ENCODE measurements at regions not wholly inside any gene's neighbourhood (a gene's known extent, or its start where the extent isn't known, plus 50 kb on each side); places are given as distances from the start of the nearest gene placed in this dataset.
A peak's percentile ranks its signal among the peaks of the same experiment; 100 is the strongest.

DNA sequence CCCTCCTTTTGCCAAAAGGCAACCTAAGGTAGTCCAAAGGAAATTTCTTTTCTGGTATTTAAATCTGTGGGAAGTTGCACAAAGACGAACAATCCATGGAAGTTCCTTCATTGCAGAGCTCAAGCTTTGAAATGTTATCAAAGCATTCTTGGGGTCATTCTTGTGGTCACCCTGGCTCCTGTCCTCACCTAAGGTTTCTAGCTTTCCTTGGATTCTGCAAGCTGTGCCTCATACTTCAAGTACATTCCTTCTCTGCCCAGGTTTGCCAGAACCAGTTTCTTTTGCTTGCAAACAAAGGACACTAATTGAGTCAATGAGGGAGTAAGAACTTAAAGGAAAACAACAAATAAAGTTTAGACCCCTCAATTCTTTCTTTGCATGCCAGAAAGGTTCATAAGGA, 329.8 kb upstream of the PDZRN3 start:
- DNase-seq (ENCODE audit: low spot score), result no peak
- Mint-ChIP-seq H3K27me3 (ENCODE audit: low read depth) (no peaks in the 10 kb centered on the region), H3K36me3 (no peaks in the 10 kb centered on the region; the same call in 1 of the 2 replicates), H3K27ac (no peak overlapping the region), H3K4me3 (no peak overlapping the region), H3K4me1 (peaks cover 16% of the 10 kb centered on the region), H3K9me3 (peaks cover 14% of the 10 kb centered on the region)
- CTCF ChIA-PET, result no interaction called here
- TF ChIP-seq FOXP4 (CRISPR knock-in tag; IDR thresholded peaks at IDR 0.05) (no peak), OVOL2 (CRISPR knock-in tag; IDR thresholded peaks at IDR 0.05; ENCODE audit: borderline replicate concordance) (no peak), TP53 (CRISPR knock-in tag; IDR thresholded peaks at IDR 0.05) (no peak), SMAD4 (CRISPR knock-in tag; IDR thresholded peaks at IDR 0.05) (no peak), IRF2 (CRISPR knock-in tag; IDR thresholded peaks at IDR 0.05; ENCODE audit: borderline replicate concordance, low read depth) (no peak), NFE2L1 (CRISPR knock-in tag; IDR thresholded peaks at IDR 0.05) (no peak), ATF6 (CRISPR knock-in tag; IDR thresholded peaks at IDR 0.05) (no peak), ZNF416 (CRISPR knock-in tag; IDR thresholded peaks at IDR 0.05) (no peak), ZNF532 (CRISPR knock-in tag; IDR thresholded peaks at IDR 0.05; ENCODE audit: borderline replicate concordance) (no peak), ZNF423 (CRISPR knock-in tag; IDR thresholded peaks at IDR 0.05) (no peak), GTF2I (CRISPR knock-in tag; conservative IDR thresholded peaks at IDR 0.05) (no peak), ZNF121 (CRISPR knock-in tag; IDR thresholded peaks at IDR 0.05) (no peak), ZSCAN18 (CRISPR knock-in tag; IDR thresholded peaks at IDR 0.05) (no peak)
- TF ChIP-seq, protein P1, sequence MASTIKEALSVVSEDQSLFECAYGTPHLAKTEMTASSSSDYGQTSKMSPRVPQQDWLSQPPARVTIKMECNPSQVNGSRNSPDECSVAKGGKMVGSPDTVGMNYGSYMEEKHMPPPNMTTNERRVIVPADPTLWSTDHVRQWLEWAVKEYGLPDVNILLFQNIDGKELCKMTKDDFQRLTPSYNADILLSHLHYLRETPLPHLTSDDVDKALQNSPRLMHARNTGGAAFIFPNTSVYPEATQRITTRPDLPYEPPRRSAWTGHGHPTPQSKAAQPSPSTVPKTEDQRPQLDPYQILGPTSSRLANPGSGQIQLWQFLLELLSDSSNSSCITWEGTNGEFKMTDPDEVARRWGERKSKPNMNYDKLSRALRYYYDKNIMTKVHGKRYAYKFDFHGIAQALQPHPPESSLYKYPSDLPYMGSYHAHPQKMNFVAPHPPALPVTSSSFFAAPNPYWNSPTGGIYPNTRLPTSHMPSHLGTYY (CRISPR knock-in tag; IDR thresholded peaks at IDR 0.05), result no peak
- TF ChIP-seq, protein P2, sequence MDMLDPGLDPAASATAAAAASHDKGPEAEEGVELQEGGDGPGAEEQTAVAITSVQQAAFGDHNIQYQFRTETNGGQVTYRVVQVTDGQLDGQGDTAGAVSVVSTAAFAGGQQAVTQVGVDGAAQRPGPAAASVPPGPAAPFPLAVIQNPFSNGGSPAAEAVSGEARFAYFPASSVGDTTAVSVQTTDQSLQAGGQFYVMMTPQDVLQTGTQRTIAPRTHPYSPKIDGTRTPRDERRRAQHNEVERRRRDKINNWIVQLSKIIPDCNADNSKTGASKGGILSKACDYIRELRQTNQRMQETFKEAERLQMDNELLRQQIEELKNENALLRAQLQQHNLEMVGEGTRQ (CRISPR knock-in tag; IDR thresholded peaks at IDR 0.05), result no peak
- TF ChIP-seq, protein P3, sequence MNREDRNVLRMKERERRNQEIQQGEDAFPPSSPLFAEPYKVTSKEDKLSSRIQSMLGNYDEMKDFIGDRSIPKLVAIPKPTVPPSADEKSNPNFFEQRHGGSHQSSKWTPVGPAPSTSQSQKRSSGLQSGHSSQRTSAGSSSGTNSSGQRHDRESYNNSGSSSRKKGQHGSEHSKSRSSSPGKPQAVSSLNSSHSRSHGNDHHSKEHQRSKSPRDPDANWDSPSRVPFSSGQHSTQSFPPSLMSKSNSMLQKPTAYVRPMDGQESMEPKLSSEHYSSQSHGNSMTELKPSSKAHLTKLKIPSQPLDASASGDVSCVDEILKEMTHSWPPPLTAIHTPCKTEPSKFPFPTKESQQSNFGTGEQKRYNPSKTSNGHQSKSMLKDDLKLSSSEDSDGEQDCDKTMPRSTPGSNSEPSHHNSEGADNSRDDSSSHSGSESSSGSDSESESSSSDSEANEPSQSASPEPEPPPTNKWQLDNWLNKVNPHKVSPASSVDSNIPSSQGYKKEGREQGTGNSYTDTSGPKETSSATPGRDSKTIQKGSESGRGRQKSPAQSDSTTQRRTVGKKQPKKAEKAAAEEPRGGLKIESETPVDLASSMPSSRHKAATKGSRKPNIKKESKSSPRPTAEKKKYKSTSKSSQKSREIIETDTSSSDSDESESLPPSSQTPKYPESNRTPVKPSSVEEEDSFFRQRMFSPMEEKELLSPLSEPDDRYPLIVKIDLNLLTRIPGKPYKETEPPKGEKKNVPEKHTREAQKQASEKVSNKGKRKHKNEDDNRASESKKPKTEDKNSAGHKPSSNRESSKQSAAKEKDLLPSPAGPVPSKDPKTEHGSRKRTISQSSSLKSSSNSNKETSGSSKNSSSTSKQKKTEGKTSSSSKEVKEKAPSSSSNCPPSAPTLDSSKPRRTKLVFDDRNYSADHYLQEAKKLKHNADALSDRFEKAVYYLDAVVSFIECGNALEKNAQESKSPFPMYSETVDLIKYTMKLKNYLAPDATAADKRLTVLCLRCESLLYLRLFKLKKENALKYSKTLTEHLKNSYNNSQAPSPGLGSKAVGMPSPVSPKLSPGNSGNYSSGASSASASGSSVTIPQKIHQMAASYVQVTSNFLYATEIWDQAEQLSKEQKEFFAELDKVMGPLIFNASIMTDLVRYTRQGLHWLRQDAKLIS (CRISPR knock-in tag; IDR thresholded peaks at IDR 0.05; ENCODE audit: borderline replicate concordance), result no peak
- ATAC-seq, result peak; percentile 43
- POLR2A ChIA-PET, result no interaction called here
